Left lung (tissue), 4 donors: ENCODE measurements at regions not wholly inside any gene's neighbourhood (a gene's known extent, or its start where the extent isn't known, plus 50 kb on each side); places are given as distances from the start of the nearest gene placed in this dataset.

Experiments
- ATAC-seq: fragments of 200-7000 bp; cut with Tn5 transposase; one replicate; pipeline ENCODE4 v1.9.1; 2020; ENCODE audit warnings: moderate library complexity
- DNase-seq, 4 donors: peaks; one replicate each; pipeline ENCODE4 v3.0.0-alpha.2; 2013 to 2020
- H3K27ac ChIP-seq, 2 donors: fragments of 200-600 bp; sonication (generic) in 1 of 2; one replicate each; pipeline versions ENCODE4 v1.5.0 to v1.8.0; 2020 to 2021
- H3K27me3 ChIP-seq, 2 donors: fragments of 200-600 bp; sonication (generic) in 1 of 2; one replicate each; pipeline versions ENCODE4 v1.5.0 to v1.8.0; 2020 to 2021
- H3K36me3 ChIP-seq, 2 donors: fragments of 200-600 bp; sonication (generic) in 1 of 2; one replicate each; pipeline versions ENCODE4 v1.5.0 to v1.8.0; 2020 to 2021
- H3K4me1 ChIP-seq, 2 donors: fragments of 200-600 bp; one replicate each; pipeline ENCODE4 v1.8.0; 2021
- H3K4me3 ChIP-seq, 2 donors: fragments of 200-600 bp; sonication (generic) in 1 of 2; one replicate each; pipeline versions ENCODE4 v1.5.0 to v1.8.0; 2020 to 2021; ENCODE audit warnings: mild to moderate bottlenecking in 1 of 2
- H3K9me3 ChIP-seq, 2 donors: fragments of 200-600 bp; sonication (generic) in 1 of 2; one replicate each; pipeline versions ENCODE4 v1.5.0 to v1.8.0; 2020 to 2021
- intact Hi-C, 2 donors: fragments of 100-400 bp; cut with DNase I; formaldehyde crosslinking; loops; one replicate each; pipeline versions ENCODE4 v1.11.2 to v1.14.2; 2022
- microRNA-seq, 2 donors: library from miRNA; unstranded; fragments of <30 nt; microRNA quantifications; one replicate each; pipeline ENCODE4, GENCODE V29; 2019
- TF ChIP-seq, protein P1 (sequence below), 2 donors: fragments of 200-600 bp; sonication (generic) in 1 of 2; IDR thresholded peaks; one replicate each; pipeline versions ENCODE4 v1.5.0 to v1.8.0; 2021; ENCODE audit warnings: antibody characterized with exemption in 2 of 2
- donor health status: DM: no; HTN: yes; CAD: no.
- donor health status: DM: no; HTN: no; CAD: no.

DNA sequence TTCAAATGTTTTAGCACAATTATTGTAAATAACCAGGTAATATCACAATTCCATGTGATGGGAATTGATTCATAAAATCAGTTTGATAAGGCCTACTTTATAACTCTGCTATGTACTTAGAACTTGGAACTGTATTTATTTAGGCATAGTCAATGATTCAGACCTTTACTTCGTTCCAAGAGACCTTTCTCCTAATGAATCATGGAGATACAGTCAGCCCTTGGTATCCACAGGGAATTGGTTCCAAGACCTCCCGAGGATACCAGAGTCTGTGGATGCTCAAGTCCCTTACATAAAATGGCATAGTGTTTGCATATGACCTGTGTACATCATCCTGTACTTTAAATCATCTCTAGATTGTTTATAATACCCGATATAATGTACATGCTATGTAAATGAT lies 60.8 kb upstream of the UMPS start:
- TF ChIP-seq, protein P1, sequence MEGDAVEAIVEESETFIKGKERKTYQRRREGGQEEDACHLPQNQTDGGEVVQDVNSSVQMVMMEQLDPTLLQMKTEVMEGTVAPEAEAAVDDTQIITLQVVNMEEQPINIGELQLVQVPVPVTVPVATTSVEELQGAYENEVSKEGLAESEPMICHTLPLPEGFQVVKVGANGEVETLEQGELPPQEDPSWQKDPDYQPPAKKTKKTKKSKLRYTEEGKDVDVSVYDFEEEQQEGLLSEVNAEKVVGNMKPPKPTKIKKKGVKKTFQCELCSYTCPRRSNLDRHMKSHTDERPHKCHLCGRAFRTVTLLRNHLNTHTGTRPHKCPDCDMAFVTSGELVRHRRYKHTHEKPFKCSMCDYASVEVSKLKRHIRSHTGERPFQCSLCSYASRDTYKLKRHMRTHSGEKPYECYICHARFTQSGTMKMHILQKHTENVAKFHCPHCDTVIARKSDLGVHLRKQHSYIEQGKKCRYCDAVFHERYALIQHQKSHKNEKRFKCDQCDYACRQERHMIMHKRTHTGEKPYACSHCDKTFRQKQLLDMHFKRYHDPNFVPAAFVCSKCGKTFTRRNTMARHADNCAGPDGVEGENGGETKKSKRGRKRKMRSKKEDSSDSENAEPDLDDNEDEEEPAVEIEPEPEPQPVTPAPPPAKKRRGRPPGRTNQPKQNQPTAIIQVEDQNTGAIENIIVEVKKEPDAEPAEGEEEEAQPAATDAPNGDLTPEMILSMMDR (IDR thresholded peaks at IDR 0.05): no peak
- H3K4me3 ChIP-seq: no peak overlapping the region
- H3K4me1 ChIP-seq: no peaks in the 10 kb centered on the region
- intact Hi-C loops: no loop called here
- no peaks in the 10 kb centered on the region for H3K9me3 ChIP-seq
- peaks cover 0 to 11% of the 10 kb centered on the region in 2 donors for H3K36me3 ChIP-seq
- DNase-seq (no peak), ATAC-seq (no peak)
- H3K27ac ChIP-seq: no peak overlapping the region
- no peaks in the 10 kb centered on the region for H3K27me3 ChIP-seq

DNA sequence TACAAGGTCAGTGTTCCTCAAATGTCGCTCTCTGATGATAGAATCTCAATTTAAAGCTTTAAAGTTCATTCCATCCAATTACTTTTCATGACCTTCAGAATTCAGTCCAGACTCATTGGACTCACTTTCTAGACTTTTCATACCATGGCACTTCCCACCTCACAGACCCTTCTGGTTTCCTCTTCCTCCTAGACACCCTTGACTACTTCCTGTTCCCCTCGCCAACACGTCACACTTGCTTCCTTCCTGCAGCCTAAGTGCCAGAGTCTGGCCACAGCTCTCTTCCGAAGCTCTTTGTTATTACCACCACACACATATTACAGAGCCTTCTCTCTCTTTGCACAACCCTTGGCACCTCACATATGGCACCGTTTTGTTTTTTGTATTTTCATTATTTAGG lies 59.1 kb upstream of the UMPS start:
- no peak overlapping the region for H3K27ac ChIP-seq
- H3K4me1 ChIP-seq: no peaks in the 10 kb centered on the region
- TF ChIP-seq, protein P1 (IDR thresholded peaks at IDR 0.05): no peak
- H3K4me3 ChIP-seq: no peak overlapping the region
- intact Hi-C loops: no loop called here
- H3K36me3 ChIP-seq: peaks cover 0 to 14% of the 10 kb centered on the region in 2 donors
- no peaks in the 10 kb centered on the region for H3K27me3 ChIP-seq
- DNase-seq (no peak), ATAC-seq (no peak)
- no peaks in the 10 kb centered on the region for H3K9me3 ChIP-seq

DNA sequence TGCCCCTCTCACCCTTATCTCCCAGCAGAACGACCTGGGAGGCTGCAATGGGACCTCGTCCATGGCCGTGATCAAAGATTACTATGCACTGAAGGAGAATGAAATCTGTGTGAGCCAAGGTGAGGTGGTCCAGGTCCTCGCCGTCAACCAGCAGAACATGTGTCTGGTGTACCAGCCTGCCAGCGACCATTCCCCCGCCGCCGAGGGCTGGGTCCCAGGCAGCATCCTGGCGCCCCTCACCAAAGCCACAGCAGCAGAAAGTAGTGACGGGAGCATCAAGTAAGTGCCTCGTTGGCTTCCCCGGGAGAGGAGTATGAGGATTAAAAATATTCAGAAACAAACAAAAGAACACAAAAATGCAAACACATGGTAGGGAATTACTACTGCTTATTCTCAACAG lies 55.9 kb upstream of the UMPS start:
- Histone ChIP-seq H3K4me1 (no peaks in the 10 kb centered on the region), H3K4me3 (no peak overlapping the region), H3K36me3 (peaks cover 0 to 13% of the 10 kb centered on the region in 2 donors), H3K27me3 (no peaks in the 10 kb centered on the region), H3K9me3 (no peaks in the 10 kb centered on the region), H3K27ac (no peak overlapping the region)
- ATAC-seq: no peak
- intact Hi-C loops: no loop called here
- no peak for DNase-seq
- TF ChIP-seq, protein P1 (IDR thresholded peaks at IDR 0.05): no peak

DNA sequence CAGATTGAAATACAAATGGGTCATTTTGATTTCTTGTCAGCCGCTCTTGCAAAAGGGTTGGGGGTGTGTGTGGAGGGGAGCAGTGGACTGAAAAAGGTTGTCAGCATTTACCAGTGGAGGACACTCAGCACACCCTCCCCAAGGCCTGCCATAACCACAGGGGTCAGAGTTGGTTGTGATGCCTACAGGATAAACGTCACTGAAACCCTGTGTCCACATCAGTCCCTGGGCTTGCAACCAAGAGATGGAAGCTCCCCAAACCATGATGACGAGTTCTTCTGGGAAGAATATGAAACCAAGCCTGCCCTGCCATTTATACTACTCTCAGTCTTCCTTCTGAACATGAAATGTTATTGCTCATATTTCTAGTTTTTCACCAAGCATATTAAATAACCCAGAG lies 54.0 kb upstream of the UMPS start:
- H3K27ac ChIP-seq: no peak overlapping the region
- no peaks in the 10 kb centered on the region for H3K27me3 ChIP-seq
- H3K9me3 ChIP-seq: no peaks in the 10 kb centered on the region
- intact Hi-C loops: no loop called here
- TF ChIP-seq, protein P1 (IDR thresholded peaks at IDR 0.05): no peak
- peaks cover 0 to 13% of the 10 kb centered on the region in 2 donors for H3K36me3 ChIP-seq
- no peak for ATAC-seq
- no peaks in the 10 kb centered on the region for H3K4me1 ChIP-seq
- no peak for DNase-seq
- H3K4me3 ChIP-seq: no peak overlapping the region

DNA sequence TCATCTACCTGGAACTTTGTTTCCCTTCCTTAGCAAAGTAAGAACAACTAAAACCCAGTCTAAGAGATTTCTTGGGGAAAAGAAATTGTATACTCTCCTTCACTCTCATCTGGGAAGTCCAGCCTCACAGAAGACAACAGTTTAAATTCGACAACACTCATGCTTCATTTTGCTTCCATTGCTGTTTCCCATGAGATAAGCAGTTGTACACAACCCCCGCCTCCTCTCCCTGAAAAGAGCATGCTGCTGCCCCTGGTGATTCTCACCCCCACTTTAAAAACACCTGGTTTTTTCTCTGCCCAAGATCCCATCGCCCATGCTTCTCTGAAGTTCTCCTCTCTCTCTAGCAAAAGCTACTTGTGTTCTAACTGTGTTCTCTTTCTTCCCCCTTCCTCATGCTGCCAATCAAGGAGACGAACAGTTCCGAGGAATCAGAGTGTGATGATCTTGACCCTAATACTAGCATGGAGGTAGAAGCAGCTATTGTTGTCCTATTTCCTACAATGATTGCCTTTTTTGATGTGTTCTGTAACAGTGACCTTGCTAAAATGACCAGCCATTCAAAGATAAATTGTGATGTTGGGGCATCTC lies 51.1 kb upstream of the UMPS start:
- no peak overlapping the region for H3K4me3 ChIP-seq
- intact Hi-C loops: no loop called here
- DNase-seq: no peak
- ATAC-seq: no peak
- peaks cover 0 to 11% of the 10 kb centered on the region in 2 donors for H3K36me3 ChIP-seq
- H3K27ac ChIP-seq: no peak overlapping the region
- TF ChIP-seq, protein P1 (IDR thresholded peaks at IDR 0.05): no peak
- no peaks in the 10 kb centered on the region for H3K9me3 ChIP-seq
- H3K4me1 ChIP-seq: no peaks in the 10 kb centered on the region
- H3K27me3 ChIP-seq: no peaks in the 10 kb centered on the region

Small RNAs in the stretch of these regions (microRNA-seq; reads per million reads assigned to microRNA genes)
- gene MIR5002 (0.14 to 0.17 reads per million in 2 donors), gene MIR6083 (0 reads per million in 2 donors)
